Ureter (tissue), 1 donor: ENCODE measurements at regions not wholly inside any gene's neighbourhood (a gene's known extent, or its start where the extent isn't known, plus 50 kb on each side); places are given as distances from the start of the nearest gene placed in this dataset.
"Not testable (repeated sequence)": the region's sequence is repeated elsewhere in the genome, so short reads cannot be mapped to it uniquely, and the experiment has no call there.

Experiments
- DNase-seq: peaks from one replicate; pipeline ENCODE4 v3.0.0-alpha.2; 2020; ENCODE audit warnings: low spot score
- donor health status: DM: yes; HTN: yes; CAD: no.

- DNase-seq = not testable (repeated sequence)
These were observed 59.0 kb upstream of the NUTM2F start for GRCh38 chr9:94387338-94388010.

DNA sequence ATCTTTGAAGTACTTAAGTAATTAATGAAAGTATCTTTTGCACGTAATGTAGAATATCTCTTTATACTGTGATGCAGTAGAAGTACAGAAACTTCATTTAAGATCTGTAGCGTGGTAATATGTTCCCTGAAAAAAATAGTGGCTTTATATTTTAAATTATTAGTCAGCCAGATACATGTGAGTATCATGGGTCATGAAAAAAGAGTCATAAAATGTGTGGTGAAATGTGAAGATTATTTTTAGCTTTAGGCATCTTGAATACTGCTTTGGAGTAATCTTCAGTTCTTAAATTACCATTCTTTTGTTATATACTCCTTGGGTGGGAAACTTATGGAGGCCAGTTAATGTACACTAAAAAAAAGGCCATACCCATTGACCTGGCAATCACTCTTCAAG, 59.6 kb upstream of the NUTM2F start:
- not testable (repeated sequence) for DNase-seq

DNA sequence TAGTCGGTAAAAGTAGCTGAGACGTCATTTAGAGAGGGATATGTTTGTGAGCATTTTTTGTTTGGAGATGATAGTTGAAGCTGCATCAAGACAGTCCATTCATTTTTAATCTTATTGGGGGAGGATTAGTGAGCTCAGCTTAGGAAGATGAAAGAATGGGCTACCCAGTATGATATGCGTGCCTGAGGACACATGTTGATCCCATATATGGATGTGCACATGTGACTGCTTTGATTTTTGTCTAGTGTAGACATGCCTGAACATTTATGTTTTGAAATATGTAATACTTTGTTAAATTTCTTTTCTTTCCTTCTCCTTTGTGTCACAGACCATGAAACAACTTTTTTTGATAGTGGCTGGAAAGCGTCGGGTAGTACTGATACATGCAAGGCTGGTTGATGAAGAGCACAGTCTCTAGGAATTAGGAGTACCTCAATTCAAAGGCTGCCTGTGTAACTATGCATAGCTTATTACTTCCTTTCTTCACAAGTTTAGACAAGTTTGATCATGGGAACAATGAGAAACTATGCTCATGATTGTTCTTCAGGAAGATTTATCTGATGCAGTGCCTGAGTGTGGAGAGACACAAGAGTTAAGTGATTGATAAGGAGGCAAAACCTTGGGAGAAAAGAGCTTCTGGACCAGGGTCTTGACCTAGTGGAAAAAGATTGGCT, 62.1 kb upstream of the NUTM2F start:
- not testable (repeated sequence) for DNase-seq

- not testable (repeated sequence) for DNase-seq
These were observed 64.7 kb upstream of the NUTM2F start for GRCh38 chr9:94392971-94393624.

DNA sequence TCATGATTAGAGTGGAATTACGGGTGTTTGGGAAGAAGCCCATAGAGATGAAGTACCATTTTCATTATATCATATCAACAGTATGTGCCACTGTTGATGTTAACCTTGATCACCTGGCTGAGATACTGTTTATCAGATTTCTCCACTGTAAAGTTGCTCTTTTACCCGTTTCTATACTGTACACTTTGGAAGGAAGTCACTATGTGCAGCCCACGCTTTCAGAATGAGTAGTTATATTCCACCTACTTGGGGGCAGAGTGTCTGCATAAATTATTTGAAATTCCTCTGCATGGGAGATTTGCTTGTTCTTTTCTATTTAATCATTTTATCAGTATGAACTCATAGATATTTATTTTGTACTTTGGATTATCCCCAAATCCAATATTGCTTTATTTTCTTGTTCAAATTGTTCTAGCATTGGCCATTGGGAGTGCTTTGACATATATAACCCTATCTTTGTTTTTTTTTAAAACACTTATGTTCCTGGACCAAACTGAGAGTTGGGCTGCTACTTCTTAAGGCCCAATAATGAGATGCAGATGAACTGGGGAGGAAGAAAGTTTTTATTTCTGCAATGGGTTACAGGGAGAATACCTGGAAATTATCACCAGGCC, 69.4 kb upstream of the NUTM2F start:
- not testable (repeated sequence) for DNase-seq

- DNase-seq = not testable (repeated sequence)
These were observed 72.0 kb upstream of the NUTM2F start for GRCh38 chr9:94400461-94400860.

- DNase-seq = not testable (repeated sequence)
These were observed 74.4 kb upstream of the NUTM2F start for GRCh38 chr9:94402795-94403194.

DNA sequence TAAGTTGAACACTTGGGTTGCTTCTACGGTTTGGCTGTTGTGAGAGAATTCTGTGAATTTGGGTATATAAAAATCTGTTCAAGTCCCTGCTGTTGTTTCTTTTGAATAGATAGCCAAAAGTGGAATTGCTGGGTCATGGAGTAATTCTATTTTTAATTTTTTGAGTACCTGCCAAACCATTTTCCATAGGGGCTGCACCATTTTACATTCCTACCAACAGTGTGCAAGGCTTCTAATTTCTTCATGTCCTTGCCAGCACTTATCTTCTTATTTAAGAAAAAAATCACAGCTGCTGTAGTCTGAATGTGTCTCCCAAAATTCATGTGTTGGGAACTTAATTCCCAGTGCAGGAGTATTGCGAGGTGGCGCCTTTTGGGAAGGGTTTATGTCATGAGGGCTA, 75.1 kb upstream of the NUTM2F start:
- not testable (repeated sequence) for DNase-seq

- not testable (repeated sequence) for DNase-seq
These were observed 85.2 kb upstream of the NUTM2F start for GRCh38 chr9:94413665-94414064.

GRCh38 chr9:94415111-94415510, 86.7 kb upstream of the NUTM2F start:
- not testable (repeated sequence) for DNase-seq

GRCh38 chr9:94420098-94420497, 91.7 kb upstream of the NUTM2F start:
- DNase-seq = peak; percentile 49

GRCh38 chr9:94421951-94422350, 93.5 kb upstream of the NUTM2F start:
- not testable (repeated sequence) for DNase-seq

- not testable (repeated sequence) for DNase-seq
These were observed 96.9 kb upstream of the NUTM2F start for GRCh38 chr9:94425312-94425711.

- DNase-seq = not testable (repeated sequence)
These were observed 108.7 kb upstream of the NUTM2F start for GRCh38 chr9:94437128-94437527.

- not testable (repeated sequence) for DNase-seq
These were observed 109.9 kb upstream of the NUTM2F start for GRCh38 chr9:94438336-94438735.

DNA sequence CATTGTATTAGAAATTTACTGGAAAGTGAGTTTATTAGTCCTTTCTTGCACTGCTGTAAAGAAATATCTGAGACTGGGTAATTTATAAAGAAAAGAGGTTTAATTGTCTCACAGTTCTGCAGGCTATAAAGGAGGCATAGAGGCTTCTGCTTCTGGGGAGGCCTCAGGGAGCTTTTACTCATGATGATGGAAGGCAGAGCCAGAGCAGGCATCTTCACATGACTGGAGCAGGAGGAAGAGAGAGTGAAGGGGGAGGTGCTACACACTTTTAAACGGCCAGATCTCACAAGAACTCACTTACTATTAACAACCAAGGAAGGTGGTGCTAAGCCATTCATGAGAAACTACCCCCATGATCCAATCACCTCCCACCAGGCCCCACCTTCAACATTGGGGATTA, 112.7 kb upstream of the NUTM2F start:
- not testable (repeated sequence) for DNase-seq

GRCh38 chr9:94441796-94442195, 113.1 kb upstream of the PCAT7 start:
- no peak for DNase-seq

- no peak for DNase-seq
These were observed 111.7 kb upstream of the PCAT7 start for GRCh38 chr9:94443032-94443722.

DNA sequence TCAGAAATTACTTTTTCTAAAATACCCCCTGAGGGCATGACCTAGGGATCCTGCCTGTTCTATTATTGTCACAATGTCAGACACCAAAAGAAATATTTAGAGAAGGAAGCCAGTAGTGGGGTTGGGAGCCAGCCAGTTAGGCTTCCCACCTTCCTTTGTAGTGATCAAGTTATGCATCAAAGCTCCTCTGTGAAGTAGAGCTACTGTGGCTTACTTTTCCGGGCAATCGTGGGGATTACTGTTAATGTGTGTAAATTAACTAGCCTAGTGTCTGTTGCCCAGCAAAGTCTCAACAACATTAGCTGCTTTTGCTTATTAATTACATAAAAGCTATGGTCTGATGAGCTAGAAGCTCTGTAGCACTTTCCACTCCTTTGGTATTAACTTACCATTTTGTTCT, 109.0 kb upstream of the PCAT7 start:
- no peak for DNase-seq

DNA sequence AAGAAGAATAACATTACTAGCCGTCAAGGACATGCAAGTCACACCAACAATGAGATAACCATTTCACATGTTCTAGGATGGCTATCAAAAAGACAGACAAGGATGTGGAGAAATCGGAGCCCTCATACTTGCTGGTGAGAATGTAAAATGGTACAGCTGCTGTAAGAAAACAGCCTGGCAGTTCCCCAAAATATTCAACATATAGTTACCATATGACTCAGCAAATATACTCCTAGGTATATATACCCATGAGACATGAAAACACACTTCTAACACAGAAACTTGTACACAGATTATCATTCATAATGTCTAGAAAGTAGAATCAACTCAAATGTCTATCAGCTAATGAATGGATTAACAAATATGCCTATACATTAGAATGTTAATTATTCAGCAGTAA, 105.4 kb upstream of the PCAT7 start:
- DNase-seq = no peak

DNA sequence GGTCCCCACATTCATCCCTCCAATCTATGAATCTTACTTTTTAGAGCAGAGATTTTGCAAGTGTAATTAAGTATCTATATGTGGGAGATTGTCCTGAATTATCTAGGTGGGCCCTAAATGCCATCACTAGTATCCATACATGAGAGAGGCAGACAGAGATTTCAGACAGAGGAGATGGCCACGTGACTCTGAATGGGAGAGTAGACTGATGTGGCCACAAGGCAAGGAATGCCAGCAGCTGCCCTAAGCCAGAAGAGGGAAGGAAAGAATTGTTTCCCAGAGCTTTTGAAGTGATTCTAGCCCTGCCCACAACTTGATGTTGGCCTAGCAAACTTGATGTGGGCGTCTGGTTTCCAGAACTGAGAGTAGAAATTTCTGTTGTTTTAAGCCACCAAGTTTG, 90.1 kb upstream of the PCAT7 start:
- DNase-seq = no peak

- DNase-seq = not testable (repeated sequence)
These were observed 82.8 kb upstream of the PCAT7 start for GRCh38 chr9:94472063-94472462.
